Body of pancreas (tissue), 4 donors: ENCODE measurements at regions not wholly inside any gene's neighbourhood (a gene's known extent, or its start where the extent isn't known, plus 50 kb on each side); places are given as distances from the start of the nearest gene placed in this dataset.
"Not testable (repeated sequence)": the region's sequence is repeated elsewhere in the genome, so short reads cannot be mapped to it uniquely, and the experiment has no call there.

Experiments
- ATAC-seq: fragments of 150-250 bp; one replicate; pipeline ENCODE4 v1.9.1; 2016
- DNase-seq, 4 donors: peaks; one replicate each; pipeline ENCODE4 v3.0.0-alpha.2; 2019
- H3K27ac ChIP-seq, 4 donors: fragments of 200-600 bp; sonication (generic); 1 replicate in 3 of 4; 2 replicates in 1 of 4; pipeline versions ENCODE4 v1.5.1 to v1.6.1; 2016 to 2019; ENCODE audit warnings: mild to moderate bottlenecking in 1 of 4, mixed read lengths in 1 of 4, moderate library complexity in 1 of 4
- H3K27me3 ChIP-seq, 2 donors: fragments of 200-600 bp; sonication (generic); one replicate each; pipeline ENCODE4 v1.6.0; 2016; ENCODE audit warnings: mild to moderate bottlenecking in 1 of 2
- H3K36me3 ChIP-seq, 2 donors: fragments of 200-600 bp; sonication (generic); replicated peaks in 1 of 2; 2 replicates each; pipeline ENCODE4 v1.5.1; 2016; ENCODE audit warnings: low read depth in 2 of 2; ENCODE audit not compliant: insufficient read depth in 1 of 2
- H3K4me1 ChIP-seq: fragments of 200-600 bp; sonication (generic); one replicate; pipeline ENCODE4 v1.6.0; 2016
- H3K4me3 ChIP-seq, 2 donors: fragments of 200-600 bp; sonication (generic); 1 replicate in 1 of 2; 2 replicates in 1 of 2; pipeline ENCODE4 v1.5.1; 2016 to 2019
- H3K9me3 ChIP-seq, 3 donors: fragments of 200-600 bp; sonication (generic); 1 replicate in 2 of 3; 2 replicates in 1 of 3; pipeline ENCODE4 v1.5.1; 2016
- CTCF ChIP-seq, 7 experiments: fragments of 450-650 bp in 4 of 7; fragments of 200-600 bp in 3 of 7; sonication (generic) in 3 of 7; IDR thresholded peaks; one replicate each; pipeline ENCODE4 v1.5.1; 2016 to 2019; ENCODE audit warnings: antibody characterized with exemption in 7 of 7
- POLR2A ChIP-seq, 3 donors: fragments of 450-650 bp; IDR thresholded peaks; one replicate each; pipeline ENCODE4 v1.6.1; 2016; ENCODE audit warnings: antibody characterized with exemption in 3 of 3, mild to moderate bottlenecking in 2 of 3
- WGBS, 2 donors: methylation state at CpG; one replicate each; pipeline ENCODE4 v1.1.5; 2017; 5-methylcytosine and 5-hydroxymethylcytosine counted together
- intact Hi-C: fragments of 100-400 bp; cut with DNase I; formaldehyde crosslinking; loops from one replicate; pipeline ENCODE4 v1.15.1; 2023

GRCh38 chr13:91247768-91248167 is 99.7 kb upstream of the MIR17HG start:
- H3K27me3 ChIP-seq = no peaks in the 10 kb centered on the region
- no peak overlapping the region for H3K27ac ChIP-seq
- no peaks in the 10 kb centered on the region for H3K9me3 ChIP-seq
- ATAC-seq = no peak
- no peaks in the 10 kb centered on the region for H3K4me1 ChIP-seq
- no peak for DNase-seq
- H3K36me3 ChIP-seq = no peaks in the 10 kb centered on the region
- intact Hi-C loops = no loop called here
- H3K4me3 ChIP-seq = no peak overlapping the region
- no peak for TF ChIP-seq POLR2A (IDR thresholded peaks at IDR 0.05)
- TF ChIP-seq CTCF (IDR thresholded peaks at IDR 0.05) = peak in 3 of 7 experiments; percentile 25 to 29 (median 27)

GRCh38 chr13:91248249-91248648 is 99.2 kb upstream of the MIR17HG start:
- no peak overlapping the region for H3K27ac ChIP-seq
- H3K4me1 ChIP-seq = no peaks in the 10 kb centered on the region
- H3K9me3 ChIP-seq = no peaks in the 10 kb centered on the region
- no peak for DNase-seq
- H3K27me3 ChIP-seq = no peaks in the 10 kb centered on the region
- TF ChIP-seq POLR2A (IDR thresholded peaks at IDR 0.05) = no peak
- no peak for TF ChIP-seq CTCF (IDR thresholded peaks at IDR 0.05)
- H3K4me3 ChIP-seq = no peak overlapping the region
- no peak for ATAC-seq
- WGBS, 2 donors = 41 to 44% methylated on average over 4 of the region's 4 CpGs
- intact Hi-C loops = no loop called here
- H3K36me3 ChIP-seq = no peaks in the 10 kb centered on the region

GRCh38 chr13:91249370-91249769 is 98.1 kb upstream of the MIR17HG start:
- Histone ChIP-seq H3K4me1 (no peaks in the 10 kb centered on the region), H3K4me3 (no peak overlapping the region), H3K36me3 (no peaks in the 10 kb centered on the region), H3K9me3 (no peaks in the 10 kb centered on the region), H3K27ac (no peak overlapping the region), H3K27me3 (no peaks in the 10 kb centered on the region)
- no peak for ATAC-seq
- DNase-seq = no peak
- 44 to 47% methylated on average over 2 of the region's 2 CpGs for WGBS, 2 donors
- TF ChIP-seq CTCF (IDR thresholded peaks at IDR 0.05) (no peak), POLR2A (IDR thresholded peaks at IDR 0.05) (no peak)
- intact Hi-C loops = no loop called here

- H3K27me3 ChIP-seq = no peaks in the 10 kb centered on the region
- 45 to 48% methylated on average over 2 of the region's 2 CpGs for WGBS, 2 donors
- DNase-seq (no peak), ATAC-seq (no peak)
- intact Hi-C loops = no loop called here
- no peaks in the 10 kb centered on the region for H3K4me1 ChIP-seq
- no peak overlapping the region for H3K27ac ChIP-seq
- H3K4me3 ChIP-seq = no peak overlapping the region
- TF ChIP-seq POLR2A (IDR thresholded peaks at IDR 0.05) (no peak), CTCF (IDR thresholded peaks at IDR 0.05) (no peak)
- H3K36me3 ChIP-seq = no peaks in the 10 kb centered on the region
- H3K9me3 ChIP-seq = no peaks in the 10 kb centered on the region
Observed at GRCh38 chr13:91249861-91250260, 97.6 kb upstream of the MIR17HG start.

- H3K4me1 ChIP-seq, H3K27me3 ChIP-seq, DNase-seq, H3K36me3 ChIP-seq, H3K9me3 ChIP-seq, H3K4me3 ChIP-seq, ATAC-seq, intact Hi-C loops, H3K27ac ChIP-seq: not testable (repeated sequence)
- WGBS, 2 donors = 79 to 86% methylated on average over 4 of the region's 4 CpGs
Observed at GRCh38 chr13:91251573-91251972, 95.9 kb upstream of the MIR17HG start.
